Neural progenitor cell (in vitro differentiated cells): ENCODE measurements at regions not wholly inside any gene's neighbourhood (a gene's known extent, or its start where the extent isn't known, plus 50 kb on each side); places are given as distances from the start of the nearest gene placed in this dataset.

Source experiments
- EZH2 ChIP-seq: fragments of 200-600 bp; sonication (generic); IDR thresholded peaks from 2 replicates; pipeline ENCODE4 v1.6.1; 2017; ENCODE audit warnings: antibody characterized with exemption, mild to moderate bottlenecking, moderate library complexity
- EZH2phosphoT487 ChIP-seq: fragments of 200-600 bp; sonication (generic); IDR thresholded peaks from 2 replicates; pipeline ENCODE4 v1.6.1; 2017; ENCODE audit warnings: antibody characterized with exemption
- TF ChIP-seq, protein P1 (sequence below): fragments of 200-600 bp; sonication (generic); IDR thresholded peaks from 2 replicates; pipeline ENCODE4 v1.5.1; 2017; ENCODE audit warnings: antibody characterized with exemption, mild to moderate bottlenecking

DNA sequence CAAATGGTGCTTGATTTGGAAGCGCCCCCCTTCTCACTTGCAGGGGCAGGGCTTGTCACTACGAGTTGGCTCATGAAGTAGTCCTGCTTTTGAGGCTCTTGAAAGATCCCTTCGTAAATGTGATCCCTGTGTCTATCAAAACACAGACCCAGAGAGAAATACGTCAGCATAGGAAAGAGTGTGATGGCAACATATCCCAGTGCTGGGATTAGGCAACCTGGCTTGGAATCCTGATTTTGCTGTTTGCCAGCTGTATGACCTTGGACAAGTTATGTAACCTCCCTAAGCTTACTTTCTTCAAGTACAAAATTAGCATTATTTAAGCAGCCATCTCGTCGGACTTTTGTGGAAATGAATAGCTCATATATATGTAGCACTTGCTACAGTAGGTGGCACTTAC, 228.4 kb downstream of the ATG4C start:
- TF ChIP-seq, protein P1, sequence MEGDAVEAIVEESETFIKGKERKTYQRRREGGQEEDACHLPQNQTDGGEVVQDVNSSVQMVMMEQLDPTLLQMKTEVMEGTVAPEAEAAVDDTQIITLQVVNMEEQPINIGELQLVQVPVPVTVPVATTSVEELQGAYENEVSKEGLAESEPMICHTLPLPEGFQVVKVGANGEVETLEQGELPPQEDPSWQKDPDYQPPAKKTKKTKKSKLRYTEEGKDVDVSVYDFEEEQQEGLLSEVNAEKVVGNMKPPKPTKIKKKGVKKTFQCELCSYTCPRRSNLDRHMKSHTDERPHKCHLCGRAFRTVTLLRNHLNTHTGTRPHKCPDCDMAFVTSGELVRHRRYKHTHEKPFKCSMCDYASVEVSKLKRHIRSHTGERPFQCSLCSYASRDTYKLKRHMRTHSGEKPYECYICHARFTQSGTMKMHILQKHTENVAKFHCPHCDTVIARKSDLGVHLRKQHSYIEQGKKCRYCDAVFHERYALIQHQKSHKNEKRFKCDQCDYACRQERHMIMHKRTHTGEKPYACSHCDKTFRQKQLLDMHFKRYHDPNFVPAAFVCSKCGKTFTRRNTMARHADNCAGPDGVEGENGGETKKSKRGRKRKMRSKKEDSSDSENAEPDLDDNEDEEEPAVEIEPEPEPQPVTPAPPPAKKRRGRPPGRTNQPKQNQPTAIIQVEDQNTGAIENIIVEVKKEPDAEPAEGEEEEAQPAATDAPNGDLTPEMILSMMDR = no peak
- no peak for TF ChIP-seq EZH2
- no peak for TF ChIP-seq EZH2phosphoT487
